DMS 273 (cell line): ENCODE measurements at regions not wholly inside any gene's neighbourhood (a gene's known extent, or its start where the extent isn't known, plus 50 kb on each side); places are given as distances from the start of the nearest gene placed in this dataset.
A peak's percentile ranks its signal among the peaks of the same experiment; 100 is the strongest.
"Not testable (repeated sequence)": the region's sequence is repeated elsewhere in the genome, so short reads cannot be mapped to it uniquely, and the experiment has no call there.

Experiments
- DNase-seq: peaks from one replicate; lab custom pipeline; 2025; ENCODE audit not compliant: unreplicated experiment; lab: John Stamatoyannopoulos, UW

DNA sequence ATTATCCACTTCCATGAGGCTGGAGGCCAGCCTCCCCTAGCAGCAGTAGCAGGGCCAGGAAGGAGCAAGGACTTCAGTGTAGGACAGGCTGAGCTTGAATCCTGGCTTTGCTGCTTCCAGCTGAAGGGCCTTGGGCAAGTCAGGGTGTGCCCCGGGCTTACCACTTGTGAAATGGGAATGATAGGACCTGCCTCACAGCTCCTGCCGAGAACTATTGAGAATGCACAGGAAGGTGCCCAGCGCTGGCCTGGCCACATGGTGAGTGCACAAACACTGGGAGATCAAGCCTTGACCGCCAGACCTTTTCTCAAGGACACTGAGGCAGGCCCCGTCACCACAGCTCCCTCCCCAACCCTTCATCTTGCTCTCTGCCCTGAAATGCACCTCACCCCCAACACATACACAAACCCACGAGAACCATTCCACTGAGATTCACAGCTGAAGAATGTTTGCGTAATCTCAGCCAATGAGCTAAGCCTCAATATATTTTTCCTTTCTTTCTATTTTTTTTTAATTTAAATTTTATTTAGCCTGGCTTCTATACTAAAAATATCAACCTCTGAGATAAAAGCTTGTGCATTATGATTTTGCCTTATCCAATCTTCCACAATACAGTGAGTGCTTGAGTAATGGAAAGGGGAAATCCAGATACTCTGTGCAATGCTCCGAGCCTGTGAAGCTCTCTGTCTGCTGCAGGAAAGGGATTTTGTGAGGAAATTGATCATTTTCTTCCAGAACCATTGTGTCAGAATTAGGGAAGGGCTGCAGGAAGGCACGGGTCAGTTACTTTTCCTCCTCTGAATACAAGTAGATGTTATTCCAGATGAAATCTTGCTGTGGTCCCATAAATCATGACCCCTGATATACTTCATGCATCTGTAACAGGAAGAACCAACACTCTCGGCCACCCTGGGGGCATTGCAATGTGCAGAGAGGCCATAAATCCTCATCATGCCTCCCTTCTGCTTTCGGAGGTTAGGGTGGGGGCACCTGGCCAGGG lies 193.9 kb downstream of the TLE3 start:
- no peak for DNase-seq

DNA sequence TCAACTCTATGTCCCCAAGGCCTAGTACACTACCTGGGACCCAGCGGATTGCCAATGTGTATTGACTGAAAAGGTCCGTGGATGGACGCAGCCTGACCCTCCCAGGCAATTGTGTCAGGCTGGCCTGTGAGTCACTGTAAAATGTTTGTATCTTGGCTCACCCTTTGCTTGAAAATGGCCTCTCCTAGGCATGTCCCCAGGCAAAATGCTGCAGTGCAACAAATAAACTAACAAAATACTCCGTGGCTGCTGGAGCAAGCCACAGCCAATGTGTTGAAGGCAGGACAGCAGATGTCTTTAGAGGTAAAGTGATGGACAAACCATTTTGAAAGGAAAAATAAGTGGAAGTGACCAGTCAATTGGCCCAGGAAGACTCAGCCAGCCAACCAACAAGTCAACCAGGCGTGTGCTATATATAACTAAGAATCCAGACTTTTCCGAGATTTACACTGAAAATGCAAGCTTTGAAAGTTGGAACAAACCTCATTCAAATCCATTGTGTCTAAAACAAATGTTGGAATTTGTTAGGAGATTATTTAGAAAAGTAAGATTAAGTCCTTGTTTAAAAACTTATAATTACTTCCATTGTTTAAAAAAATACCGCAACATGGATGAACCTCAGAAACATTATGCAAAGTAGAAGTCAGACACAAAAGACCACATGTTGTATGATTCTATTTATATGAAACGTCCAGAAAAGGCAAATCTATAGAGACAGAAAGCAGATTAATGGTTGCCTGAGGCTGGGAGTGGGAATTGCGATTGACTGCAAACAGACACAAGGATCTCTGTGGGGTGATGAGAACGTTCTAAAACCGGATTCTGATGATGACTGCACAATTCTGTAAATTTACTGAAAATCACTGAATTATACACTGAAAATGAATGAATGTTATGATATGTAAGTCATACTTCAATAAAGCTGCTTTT lies 191.2 kb downstream of the TLE3 start:
- DNase-seq = no peak

DNA sequence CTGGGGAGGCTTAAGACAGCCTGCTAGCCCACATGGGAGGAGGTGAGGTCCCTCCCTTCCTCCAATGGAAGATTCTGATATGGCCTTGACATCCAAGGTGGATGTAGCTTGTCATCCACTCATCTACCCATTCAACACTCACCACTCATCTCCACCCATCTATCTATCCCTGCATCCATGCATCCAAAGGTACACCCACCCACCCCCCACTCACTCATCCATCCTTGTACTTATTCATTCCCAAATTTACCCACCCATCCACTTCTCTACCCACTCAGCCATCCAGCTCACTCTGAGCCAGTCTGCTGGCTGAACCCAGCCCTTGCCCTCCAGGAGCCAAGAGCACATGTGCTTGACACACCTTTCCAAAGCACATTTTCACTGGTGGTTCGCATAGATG lies 189.7 kb downstream of the TLE3 start:
- no peak for DNase-seq

DNA sequence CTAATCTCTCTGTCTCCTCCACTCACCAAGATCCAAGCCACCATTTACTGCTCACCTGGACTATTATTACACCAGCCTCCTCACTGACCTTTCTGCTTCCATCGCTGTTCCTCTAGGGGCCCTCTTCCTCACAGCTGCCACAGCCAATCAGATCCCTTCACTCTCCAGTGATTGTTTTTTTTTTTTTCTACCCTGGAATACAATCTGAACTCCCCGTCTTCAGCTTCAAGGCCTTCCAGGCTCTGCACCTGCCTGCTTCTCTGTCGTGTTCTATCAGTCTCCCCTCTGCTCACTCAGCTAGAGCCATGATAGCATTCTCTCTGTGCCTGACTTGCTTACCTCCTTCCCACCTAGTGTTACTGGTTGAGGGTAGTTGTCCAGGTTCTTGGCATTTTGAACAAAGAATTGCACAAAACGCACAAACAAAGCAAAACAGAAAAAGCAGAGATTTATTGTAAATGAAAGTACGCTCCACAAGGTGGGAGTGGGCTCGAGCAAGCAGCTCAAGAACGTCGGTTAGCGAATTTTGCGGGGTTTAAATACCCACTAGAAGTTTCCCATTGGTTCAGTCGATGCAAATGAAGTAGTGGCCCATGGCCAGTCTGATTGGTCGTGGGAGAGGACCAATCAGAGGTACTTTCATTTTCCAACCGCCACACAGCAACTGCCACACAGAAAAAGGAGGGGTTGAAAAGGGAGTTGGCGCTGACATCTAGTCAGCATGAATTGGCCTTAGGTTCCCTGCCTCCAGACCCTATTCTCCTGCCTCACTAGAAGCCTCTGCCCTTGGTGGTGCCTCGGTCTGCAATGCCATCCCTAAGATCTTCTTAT lies 188.9 kb downstream of the TLE3 start:
- no peak for DNase-seq

DNA sequence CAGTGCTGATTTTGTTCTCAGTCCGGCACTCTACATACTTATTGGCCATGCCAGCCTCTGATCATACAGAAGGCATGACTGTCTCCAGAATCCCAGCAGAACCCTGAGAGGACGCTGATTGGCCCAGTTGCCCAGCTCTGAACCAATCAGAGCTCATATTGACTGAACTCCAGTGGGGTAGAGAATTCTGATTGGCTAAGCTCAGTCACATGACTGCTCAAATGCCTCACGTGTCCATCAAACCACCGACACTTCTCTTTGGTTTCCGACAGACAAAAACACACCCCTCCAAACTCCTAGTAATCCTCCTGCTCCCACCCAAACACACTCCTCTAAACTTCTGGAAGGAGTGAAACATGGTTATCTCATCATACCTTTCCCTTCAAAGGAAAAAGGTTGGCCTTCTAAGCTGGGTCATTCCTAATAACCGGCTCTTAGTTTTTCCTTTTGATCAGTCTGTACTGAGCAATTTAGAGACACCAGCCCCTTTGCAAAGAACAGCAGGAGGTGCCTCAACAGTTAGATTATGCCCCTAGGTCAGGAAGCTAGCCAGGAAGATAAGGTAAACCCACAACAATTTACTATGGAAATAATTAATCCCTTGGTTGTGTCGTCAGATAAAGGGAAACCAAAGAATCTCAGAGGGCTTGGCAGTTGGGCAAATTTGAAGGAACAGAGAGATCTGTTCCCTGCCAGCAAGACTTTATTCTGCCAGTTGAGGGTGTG lies 187.8 kb downstream of the TLE3 start:
- DNase-seq = no peak

DNA sequence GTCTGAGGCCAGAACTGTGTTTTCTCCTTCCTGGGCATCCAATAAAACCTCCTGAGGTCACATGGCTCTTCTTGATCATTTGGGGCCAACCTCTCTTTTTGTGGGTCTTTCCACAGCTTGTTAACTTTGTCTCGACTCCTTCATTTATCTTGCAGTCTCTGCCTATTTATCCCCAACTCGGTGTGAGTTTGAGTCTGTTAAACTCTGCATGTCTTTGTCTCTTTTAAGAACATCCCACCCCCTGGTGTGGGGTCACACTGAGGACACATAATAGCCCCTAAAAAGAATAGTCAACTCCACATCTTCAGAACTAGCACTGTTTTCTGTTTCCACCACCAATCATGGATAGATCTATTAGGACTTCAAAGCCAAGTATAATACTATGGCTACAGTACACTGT lies 187.2 kb downstream of the TLE3 start:
- no peak for DNase-seq

DNA sequence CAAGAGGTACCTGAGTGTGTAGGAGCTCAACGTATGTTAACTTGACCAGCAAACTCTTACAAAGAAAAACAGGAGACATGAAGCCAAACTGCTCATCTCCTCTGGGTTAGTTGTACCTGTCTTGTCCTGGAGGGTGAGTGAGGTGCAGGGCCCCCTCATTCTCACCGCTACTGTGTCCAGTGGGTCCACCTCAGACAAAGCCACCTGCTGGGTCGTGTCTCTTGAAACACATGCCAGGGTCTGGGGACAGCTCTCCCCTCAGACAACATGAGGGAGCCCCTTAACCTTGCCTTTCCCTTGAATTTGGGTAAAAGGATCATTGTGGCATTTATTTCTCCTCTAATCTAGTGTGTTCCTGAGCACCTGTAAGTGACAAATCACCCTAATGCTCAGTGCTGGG lies 185.6 kb downstream of the TLE3 start:
- no peak for DNase-seq

DNA sequence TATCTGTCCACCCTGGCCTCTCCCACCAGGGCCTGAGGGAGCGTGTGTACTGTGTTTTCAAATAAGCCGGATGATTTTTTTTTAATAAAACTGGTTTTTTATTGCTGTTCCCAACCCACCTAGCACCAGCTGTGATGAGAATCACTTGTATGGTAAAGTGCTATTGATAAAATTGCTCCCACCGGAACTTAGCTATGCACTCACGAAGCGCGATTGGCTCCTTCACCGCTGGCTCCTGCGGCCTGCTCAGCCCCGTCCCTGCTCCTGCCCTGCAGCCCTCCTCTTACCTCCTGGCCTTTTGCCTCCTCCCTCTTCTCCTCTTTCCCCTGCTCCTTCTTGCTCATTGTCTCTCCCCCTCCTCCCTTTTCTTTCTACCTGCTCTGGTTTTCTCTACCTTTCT lies 183.7 kb downstream of the TLE3 start:
- DNase-seq = no peak

DNA sequence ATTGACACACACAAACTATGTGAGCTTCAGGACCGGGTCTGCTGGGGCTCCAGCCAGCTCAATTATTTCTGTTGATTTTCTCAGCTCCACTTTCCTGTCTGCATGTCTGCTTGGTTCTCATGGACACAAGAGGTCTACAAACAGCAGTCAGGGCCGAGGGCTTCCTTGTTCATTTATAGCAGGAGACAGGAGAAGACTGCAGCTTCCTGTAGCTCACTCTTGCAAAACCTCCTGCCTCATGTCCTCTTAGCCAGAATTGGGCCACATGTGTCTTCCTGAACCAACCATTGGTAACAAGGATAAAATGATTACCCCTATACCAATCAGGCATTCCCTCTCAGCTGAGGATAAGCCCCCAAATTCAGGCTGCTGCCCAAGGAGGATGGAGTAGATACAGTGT lies 182.8 kb downstream of the TLE3 start:
- DNase-seq = no peak

DNA sequence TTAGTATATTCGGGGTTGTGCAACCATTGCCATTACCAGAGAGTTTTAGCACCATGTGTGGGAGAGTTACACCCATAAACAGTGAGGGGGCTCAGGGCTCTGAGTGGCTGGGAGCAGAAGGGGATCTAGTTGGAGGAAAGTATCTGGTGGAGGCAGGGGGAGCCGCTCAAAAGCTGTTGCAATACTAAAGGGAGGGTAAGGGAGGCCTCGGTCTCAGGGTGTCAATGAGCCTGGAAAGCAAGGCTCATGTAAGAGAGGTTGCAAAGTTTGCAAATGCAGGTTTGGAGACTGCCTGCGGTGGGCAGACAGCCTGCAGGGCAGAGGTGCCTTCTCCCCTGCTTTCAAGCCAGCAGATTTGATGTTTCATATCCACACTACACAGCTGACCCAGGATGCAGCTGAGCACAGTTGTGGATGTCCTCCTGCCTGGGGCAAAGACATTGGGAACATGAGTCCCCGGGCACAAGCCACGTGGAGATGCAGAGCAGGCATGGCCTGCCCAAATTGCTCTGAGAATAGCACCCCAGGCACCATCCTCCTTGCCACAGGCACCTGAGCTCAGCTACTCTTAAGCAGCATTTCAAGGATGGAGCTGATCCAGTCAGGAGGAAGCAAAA lies 181.4 kb downstream of the TLE3 start:
- DNase-seq = no peak

DNA sequence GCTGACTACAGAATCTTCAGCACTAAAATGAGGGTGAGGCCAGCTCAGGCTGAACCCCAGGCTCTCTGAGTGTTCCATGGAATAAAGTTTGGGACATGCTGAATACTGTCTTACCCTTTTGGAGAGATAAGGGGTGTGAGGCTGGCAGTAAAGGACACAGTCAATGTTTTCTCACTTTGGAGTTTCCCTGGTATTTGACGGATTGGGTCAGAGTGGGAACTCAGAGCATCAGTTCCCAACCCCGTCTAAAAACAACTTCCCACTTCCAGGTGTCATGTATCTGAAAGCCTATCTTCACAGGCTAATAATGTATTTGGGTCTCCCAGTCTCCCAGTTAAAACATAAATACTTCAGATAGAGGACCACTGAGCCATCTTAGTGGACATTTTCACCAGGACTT lies 180.7 kb downstream of the TLE3 start:
- DNase-seq = no peak

DNA sequence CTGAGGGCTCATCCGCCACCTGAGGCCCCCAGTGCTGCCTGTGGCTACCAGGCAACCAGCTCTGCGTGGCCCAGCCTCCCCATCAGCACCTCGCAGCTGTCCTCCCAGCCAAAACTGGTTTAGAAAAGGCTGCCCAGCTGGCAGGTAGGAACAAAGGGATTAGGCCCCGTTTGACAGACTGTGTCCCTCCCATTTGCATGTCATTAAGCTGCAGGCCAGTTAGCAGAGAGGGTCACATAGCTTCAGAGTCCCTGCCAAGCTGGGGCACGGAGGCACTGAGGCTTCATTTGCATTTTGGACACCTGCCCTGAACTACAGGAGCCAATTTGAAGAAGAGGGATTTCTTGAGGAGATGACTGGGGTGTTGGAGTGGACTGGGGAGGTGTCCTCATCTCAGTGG lies 177.9 kb downstream of the TLE3 start:
- peak; percentile 83 for DNase-seq

DNA sequence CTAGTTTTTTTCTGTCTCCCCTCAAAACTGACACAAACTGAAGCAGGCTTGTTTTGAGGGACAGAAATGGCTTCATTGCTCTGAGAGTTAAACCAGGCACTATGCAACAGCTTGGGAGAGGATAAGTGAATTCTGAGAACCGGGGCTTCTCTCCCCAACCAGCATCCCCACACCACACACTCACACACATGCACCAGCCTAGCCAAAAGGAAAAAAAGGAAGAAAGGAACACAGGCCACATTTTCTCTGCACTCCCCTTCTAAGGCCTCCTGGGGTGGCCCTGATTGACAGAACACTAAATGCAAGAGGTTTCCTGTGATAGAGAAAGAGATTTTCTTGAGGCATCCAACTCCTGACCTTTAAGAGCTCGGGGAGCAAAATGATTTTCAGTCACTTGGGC lies 177.5 kb downstream of the TLE3 start:
- DNase-seq = peak; percentile 34

DNA sequence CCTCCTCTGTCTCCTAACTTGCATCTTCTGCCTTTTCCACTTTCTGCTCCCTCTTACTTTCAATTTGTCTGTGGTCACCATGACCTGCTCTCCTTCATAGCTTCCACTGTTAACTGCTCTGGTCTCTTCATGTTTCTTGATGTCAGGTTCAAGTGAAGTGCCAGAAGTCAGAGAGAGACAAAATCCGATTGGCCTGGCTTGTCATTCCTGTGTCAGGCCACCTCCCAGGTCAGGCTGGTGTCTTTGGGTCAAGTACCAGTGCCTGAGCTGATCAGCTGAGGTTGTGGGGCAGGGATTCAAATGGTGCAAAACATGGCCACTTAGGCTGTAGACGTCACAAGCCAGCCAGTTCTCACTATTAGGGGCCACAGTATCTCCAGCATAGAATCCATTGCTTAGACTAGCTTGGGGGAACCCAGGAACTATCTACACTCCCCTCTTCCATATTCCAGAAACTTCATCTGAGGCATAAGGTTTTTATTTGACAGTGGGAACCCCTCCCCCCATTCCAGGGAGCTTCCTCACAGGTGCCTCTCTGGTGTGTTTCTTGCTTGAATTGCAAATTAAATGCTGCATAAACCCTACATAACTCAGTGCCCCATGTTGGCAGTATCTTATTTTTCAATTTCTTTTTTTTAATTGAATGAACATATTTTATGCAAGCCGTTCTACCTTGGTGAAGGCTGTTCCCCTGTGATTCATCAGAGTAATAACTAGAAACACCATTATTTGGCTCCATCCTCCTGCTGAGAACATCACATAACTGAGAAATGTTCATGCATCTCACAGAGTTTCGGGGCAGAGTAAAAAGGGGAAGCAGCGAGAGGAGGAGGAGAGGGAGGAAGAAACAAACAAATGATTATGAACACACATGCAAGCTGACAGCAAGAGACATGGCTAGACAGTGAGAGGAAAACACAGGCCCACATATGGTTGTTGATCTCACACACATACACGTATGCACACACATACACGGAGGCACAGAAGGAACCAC lies 175.8 kb downstream of the TLE3 start:
- no peak for DNase-seq

DNA sequence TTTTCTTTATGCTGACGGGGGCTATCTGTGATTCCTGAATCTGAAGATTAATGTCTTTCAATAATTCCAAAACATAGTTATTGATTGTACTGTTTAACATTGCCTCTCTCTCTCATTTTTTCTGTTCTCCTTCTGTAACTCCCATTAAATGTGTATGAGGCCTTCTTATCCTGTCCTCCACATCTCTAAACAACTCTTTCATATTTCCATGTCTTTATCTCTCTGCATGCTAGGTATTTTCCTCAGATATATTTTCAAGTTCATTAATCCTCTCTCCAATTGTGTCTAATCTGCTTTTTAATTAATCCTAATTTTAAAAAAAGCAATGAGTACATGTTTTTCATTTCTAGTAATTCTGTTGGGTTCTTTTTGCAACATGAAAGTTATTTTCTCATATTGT lies 173.2 kb downstream of the TLE3 start:
- no peak for DNase-seq

DNA sequence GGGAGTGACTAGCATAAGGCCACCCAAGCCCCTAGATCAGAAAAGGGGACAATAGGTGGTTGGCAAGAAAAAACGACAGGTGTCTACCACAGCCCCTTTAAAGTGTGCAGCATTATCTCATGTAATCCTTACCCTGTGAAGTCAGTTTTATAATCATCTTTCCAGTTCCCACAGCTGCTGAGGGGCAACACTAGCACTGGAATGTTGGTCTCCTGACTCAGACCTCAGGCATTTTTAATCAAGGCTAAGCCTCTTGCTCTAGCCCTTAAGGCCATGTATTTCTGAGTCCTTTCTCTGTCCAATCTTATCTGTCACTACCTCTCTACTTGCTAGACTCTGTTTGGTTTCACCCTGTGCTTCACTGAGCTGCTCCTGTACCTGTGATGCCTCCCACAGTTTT lies 171.7 kb downstream of the TLE3 start:
- no peak for DNase-seq

DNA sequence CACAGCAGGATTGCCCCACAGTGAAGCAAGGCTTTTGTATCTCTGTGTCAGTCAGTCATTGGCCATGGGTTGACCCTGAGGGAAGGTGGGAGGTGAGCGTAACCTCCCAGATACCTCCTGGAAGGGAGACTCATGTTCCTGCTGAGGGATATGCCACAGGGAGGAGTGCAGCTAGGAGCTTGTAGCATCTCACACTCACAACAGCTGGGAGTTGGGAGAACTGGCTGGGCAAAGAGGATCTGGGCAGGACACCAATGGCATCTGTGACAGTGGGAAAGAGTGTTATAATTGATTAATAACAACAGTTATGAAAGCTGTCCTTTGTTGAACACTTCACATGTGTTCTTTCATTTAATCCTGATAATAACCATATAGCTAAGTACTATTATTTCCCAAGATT lies 171.0 kb downstream of the TLE3 start:
- no peak for DNase-seq

DNA sequence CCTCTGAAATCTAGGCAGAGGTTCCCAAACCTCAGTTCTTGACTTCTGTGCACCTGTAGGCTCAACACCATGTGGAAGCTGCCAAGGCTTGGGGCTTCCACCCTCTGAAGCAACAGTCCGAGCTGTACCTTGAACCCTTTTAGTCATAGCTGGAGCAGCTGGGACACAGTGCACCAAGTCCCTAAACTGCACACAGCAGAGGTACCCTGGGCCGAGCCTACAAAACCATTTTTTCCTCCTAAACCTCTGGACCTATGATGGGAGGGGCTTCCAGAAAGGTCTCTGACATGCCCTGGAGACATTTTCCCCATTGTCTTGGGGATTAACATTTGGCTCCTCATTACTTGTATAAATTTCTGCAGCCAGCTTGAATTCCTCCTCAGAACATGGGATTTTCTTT lies 168.8 kb downstream of the TLE3 start:
- not testable (repeated sequence) for DNase-seq
